ENCODE measurements at regions not wholly inside any gene's neighbourhood (a gene's known extent, or its start where the extent isn't known, plus 50 kb on each side); places are given as distances from the start of the nearest gene placed in this dataset.
"Not testable (repeated sequence)": the region's sequence is repeated elsewhere in the genome, so short reads cannot be mapped to it uniquely, and the experiment has no call there.

- no peak overlapping the region for H3K4me3 ChIP-seq (ENCODE audit: low read depth, low read length)
- no peak for DNase-seq (ENCODE audit: low read depth)
- TF ChIP-seq CTCF (conservative IDR thresholded peaks at IDR 0.05; ENCODE audit: low read depth, low read length) = no peak
Observed at GRCh38 chr10:3959370-3960325, 174.6 kb upstream of the KLF6 start.

GRCh38 chr10:3958472-3958996 lies 173.5 kb upstream of the KLF6 start:
- TF ChIP-seq CTCF (conservative IDR thresholded peaks at IDR 0.05; ENCODE audit: low read depth, low read length) = no peak
- H3K4me3 ChIP-seq (ENCODE audit: low read depth, low read length) = no peak overlapping the region
- no peak for DNase-seq (ENCODE audit: low read depth)

- no peak for DNase-seq (ENCODE audit: low read depth)
- no peak for TF ChIP-seq CTCF (conservative IDR thresholded peaks at IDR 0.05; ENCODE audit: low read depth, low read length)
- H3K4me3 ChIP-seq (ENCODE audit: low read depth, low read length) = no peak overlapping the region
Observed at GRCh38 chr10:3955955-3956617, 171.1 kb upstream of the KLF6 start.

- no peak for TF ChIP-seq CTCF (conservative IDR thresholded peaks at IDR 0.05; ENCODE audit: low read depth, low read length)
- DNase-seq (ENCODE audit: low read depth) = no peak
- H3K4me3 ChIP-seq (ENCODE audit: low read depth, low read length) = no peak overlapping the region
Observed at GRCh38 chr10:3955493-3955892, 170.5 kb upstream of the KLF6 start.

- TF ChIP-seq CTCF (conservative IDR thresholded peaks at IDR 0.05; ENCODE audit: low read depth, low read length) = no peak
- no peak for DNase-seq (ENCODE audit: low read depth)
- no peak overlapping the region for H3K4me3 ChIP-seq (ENCODE audit: low read depth, low read length)
Observed at GRCh38 chr10:3954615-3955014, 169.6 kb upstream of the KLF6 start.

GRCh38 chr10:3954007-3954406 lies 169.0 kb upstream of the KLF6 start:
- H3K4me3 ChIP-seq (ENCODE audit: low read depth, low read length); DNase-seq (ENCODE audit: low read depth): not testable (repeated sequence)

GRCh38 chr10:3951993-3952392 lies 167.0 kb upstream of the KLF6 start:
- H3K4me3 ChIP-seq (ENCODE audit: low read depth, low read length) = no peak overlapping the region
- DNase-seq (ENCODE audit: low read depth) = no peak
- no peak for TF ChIP-seq CTCF (conservative IDR thresholded peaks at IDR 0.05; ENCODE audit: low read depth, low read length)
